SK-N-SH (cell line): ENCODE measurements at regions not wholly inside any gene's neighbourhood (a gene's known extent, or its start where the extent isn't known, plus 50 kb on each side); places are given as distances from the start of the nearest gene placed in this dataset.

Experiments used
- CTCF ChIP-seq: fragments of 200-600 bp; sonication (generic); IDR thresholded peaks from 2 replicates; pipeline ENCODE4 v1.6.1; 2017; ENCODE audit warnings: antibody characterized with exemption, mild to moderate bottlenecking, moderate library complexity
- GATA2 ChIP-seq: sonication (generic); formaldehyde crosslinking; IDR thresholded peaks from 2 replicates; pipeline ENCODE4 v1.5.0; 2020; ENCODE audit warnings: mild to moderate bottlenecking, missing genetic modification reagents
- MAX ChIP-seq: IDR thresholded peaks from 2 replicates; pipeline ENCODE4 v1.4.0; 2012; ENCODE audit warnings: low read depth
- REST ChIP-seq: IDR thresholded peaks from 2 replicates; pipeline ENCODE4 v1.6.1; 2012; ENCODE audit warnings: mild to moderate bottlenecking, low read depth, low read length, moderate library complexity
- RFX5 ChIP-seq: IDR thresholded peaks from 2 replicates; pipeline ENCODE4 v1.6.1; 2012; ENCODE audit warnings: mild to moderate bottlenecking, improper control_type of control experiment, low read length
- SMC3 ChIP-seq: IDR thresholded peaks from 2 replicates; pipeline ENCODE4 v1.6.1; 2012; ENCODE audit warnings: low read depth, low read length, improper control_type of control experiment
- YY1 ChIP-seq: IDR thresholded peaks from 2 replicates; pipeline ENCODE4 v1.4.0; 2012; ENCODE audit warnings: low read depth, mild to moderate bottlenecking

GRCh38 chr5:1959725-1960581 lies 77.2 kb upstream of the IRX4 start:
- TF ChIP-seq REST, result no peak
- no peak for TF ChIP-seq MAX
- TF ChIP-seq YY1, result no peak
- no peak for TF ChIP-seq CTCF
- TF ChIP-seq GATA2 (CRISPR knock-in tag), result no peak
- no peak for TF ChIP-seq SMC3
- no peak for TF ChIP-seq RFX5
